PC-3 (cell line): ENCODE measurements at regions not wholly inside any gene's neighbourhood (a gene's known extent, or its start where the extent isn't known, plus 50 kb on each side); places are given as distances from the start of the nearest gene placed in this dataset.

Source experiments
- ATAC-seq: fragments of 200-7000 bp; cut with Tn5 transposase; 2 replicates; pipeline ENCODE4 v1.9.1; 2020; ENCODE audit warnings: mild to moderate bottlenecking, moderate library complexity
- BruUV-seq: library from RNA; stranded (reverse); fragments of 400-500 nt; replicated peaks from 2 replicates; lab custom pipeline; 2021; lab: Mats Ljungman, UMichigan
- CTCF ChIA-PET: fragments of 300-600 bp; sonication (Branson Sonifier 250); formaldehyde crosslinking; loops from one replicate; lab custom pipeline; 2022; ENCODE audit warnings: antibody characterized with exemption; lab: Charles Lee
- POLR2A ChIA-PET: fragments of 300-600 bp; sonication (Branson Sonifier 250); formaldehyde crosslinking; loops from one replicate; lab custom pipeline; 2022; ENCODE audit warnings: antibody characterized with exemption; ENCODE audit not compliant: unreplicated experiment; lab: Charles Lee
- DNase-seq: peaks from one replicate; pipeline ENCODE4 v3.0.0-alpha.2; 2015
- H2AFZ ChIP-seq: fragments of 300-600 bp; sonication (generic); 2 replicates; pipeline ENCODE4 v1.6.0; 2016; ENCODE audit warnings: antibody characterized with exemption, low read length
- H3F3A ChIP-seq: fragments of 300-600 bp; sonication (generic); one replicate; pipeline ENCODE4 v1.6.0; 2017; ENCODE audit warnings: antibody characterized with exemption, low read length, control low read depth, mild to moderate bottlenecking; ENCODE audit not compliant: unreplicated experiment
- H3K27ac ChIP-seq: fragments of 300-600 bp; sonication (generic); 2 replicates; pipeline ENCODE4 v1.5.1; 2016; ENCODE audit warnings: mild to moderate bottlenecking, low read length
- H3K27me3 ChIP-seq: fragments of 300-600 bp; sonication (generic); 2 replicates; pipeline ENCODE4 v1.6.1; 2016; ENCODE audit warnings: low read length, mixed read lengths
- H3K36me3 ChIP-seq: fragments of 300-600 bp; sonication (generic); 2 replicates; pipeline ENCODE4 v1.6.1; 2016; ENCODE audit warnings: low read depth, mixed run types, low read length, mixed read lengths
- H3K4me1 ChIP-seq: fragments of 300-600 bp; sonication (generic); 2 replicates; pipeline ENCODE4 v1.5.1; 2016; ENCODE audit warnings: low read length; ENCODE audit not compliant: insufficient read depth
- H3K4me2 ChIP-seq: fragments of 300-600 bp; sonication (generic); 2 replicates; pipeline ENCODE4 v1.6.0; 2016; ENCODE audit warnings: low read length
- H3K4me3 ChIP-seq: fragments of 300-600 bp; sonication (generic); 2 replicates; pipeline ENCODE4 v1.5.1; 2016; ENCODE audit warnings: mild to moderate bottlenecking, low read length, mixed read lengths
- H3K79me2 ChIP-seq: fragments of 300-600 bp; sonication (generic); 2 replicates; pipeline ENCODE4 v1.6.1; 2017; ENCODE audit warnings: low read length, mixed read lengths
- H3K9ac ChIP-seq: fragments of 300-600 bp; sonication (generic); 2 replicates; pipeline ENCODE4 v1.6.0; 2016; ENCODE audit warnings: mild to moderate bottlenecking, low read length
- H3K9me2 ChIP-seq: fragments of 300-600 bp; sonication (generic); replicated peaks from 2 replicates; pipeline ENCODE4 v1.6.1; 2016; ENCODE audit warnings: mixed run types, low read length, mixed read lengths
- H3K9me3 ChIP-seq: fragments of 300-600 bp; sonication (generic); 2 replicates; pipeline ENCODE4 v1.6.1; 2016; ENCODE audit warnings: low read length, mixed read lengths
- H4K20me1 ChIP-seq: fragments of 300-600 bp; sonication (generic); 2 replicates; pipeline ENCODE4 v1.6.1; 2016; ENCODE audit warnings: low read length, mixed read lengths
- CTCF ChIP-seq: fragments of 300-600 bp; sonication (generic); conservative IDR thresholded peaks from 2 replicates; pipeline ENCODE4 v1.5.1; 2017; ENCODE audit warnings: antibody characterized with exemption, low read depth, mild to moderate bottlenecking, low read length
- EZH2 ChIP-seq: fragments of 300-600 bp; sonication (generic); IDR thresholded peaks from one replicate; pipeline ENCODE4 v1.6.1; 2017; ENCODE audit warnings: antibody characterized with exemption, mild to moderate bottlenecking, low read length; ENCODE audit not compliant: unreplicated experiment
- EZH2phosphoT487 ChIP-seq: fragments of 300-600 bp; sonication (generic); IDR thresholded peaks from 2 replicates; pipeline ENCODE4 v1.6.1; 2018; ENCODE audit warnings: mild to moderate bottlenecking, antibody characterized with exemption, low read length, borderline replicate concordance
- intact Hi-C: fragments of 100-400 bp; cut with micrococcal nuclease; formaldehyde crosslinking; loops from 2 replicates; pipeline ENCODE4 v1.9.0; 2023

- Histone ChIP-seq H3K4me3 (no peak overlapping the region), H3F3A (no peaks in the 10 kb centered on the region), H3K9me2 (no peaks in the 10 kb centered on the region), H3K79me2 (no peaks in the 10 kb centered on the region), H4K20me1 (no peaks in the 10 kb centered on the region), H3K4me1 (peaks cover 9% of the 10 kb centered on the region; the same call in 1 of the 2 replicates), H3K9me3 (no peaks in the 10 kb centered on the region), H3K36me3 (no peaks in the 10 kb centered on the region), H3K27ac (no peak overlapping the region), H2AFZ (no peak overlapping the region), H3K9ac (no peak overlapping the region), H3K27me3 (no peaks in the 10 kb centered on the region), H3K4me2 (peak overlapping the region; percentile 5; the same call in 1 of the 2 replicates)
- TF ChIP-seq EZH2: no peak
- intact Hi-C loops: no loop called here
- ChIA-PET POLR2A (no interaction called here), CTCF (no interaction called here)
- no TSS peak for BruUV-seq
- ATAC-seq (no peak), DNase-seq (peak; percentile 64)
Observed at GRCh38 chr3:154971771-154972326, 108.3 kb upstream of the MME start.

DNA sequence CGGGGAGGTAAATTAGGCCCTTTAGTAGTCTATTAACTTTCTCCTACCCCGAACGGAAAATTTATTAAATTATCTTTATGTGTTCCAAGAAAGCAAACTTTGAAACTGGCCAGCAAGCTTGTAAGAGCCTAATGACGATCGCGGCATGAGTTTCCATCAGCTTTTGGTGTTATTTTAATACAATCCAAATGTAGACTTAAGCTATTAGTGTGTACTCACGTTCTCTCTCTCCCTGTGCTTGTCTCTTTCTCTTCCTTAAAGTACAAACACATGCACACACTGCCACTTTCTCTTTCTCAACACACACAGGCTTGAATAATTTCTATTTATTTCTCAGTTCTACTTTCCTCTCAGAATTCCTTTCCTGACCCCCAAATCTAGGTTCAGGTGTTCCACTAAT lies 108.8 kb upstream of the MME start:
- intact Hi-C loops: no loop called here
- TF ChIP-seq CTCF (no peak), EZH2 (no peak), EZH2phosphoT487 (no peak)
- no peak overlapping the region for H3K27ac ChIP-seq
- H3K4me1 ChIP-seq: peaks cover 9% of the 10 kb centered on the region; the same call in 1 of the 2 replicates
- no peaks in the 10 kb centered on the region for H3K27me3 ChIP-seq
- POLR2A ChIA-PET: no interaction called here
- no peaks in the 10 kb centered on the region for H3K36me3 ChIP-seq
- ATAC-seq (no peak), DNase-seq (no peak)
- H3K9me3 ChIP-seq: no peaks in the 10 kb centered on the region
- CTCF ChIA-PET: no interaction called here
- no peak overlapping the region for H3K4me3 ChIP-seq
- H3K79me2 ChIP-seq: no peaks in the 10 kb centered on the region
- peak overlapping the region; percentile 5; the same call in 1 of the 2 replicates for H3K4me2 ChIP-seq
- no peak overlapping the region for H2AFZ ChIP-seq
- H3F3A ChIP-seq: no peaks in the 10 kb centered on the region
- H4K20me1 ChIP-seq: no peaks in the 10 kb centered on the region
- H3K9me2 ChIP-seq: no peaks in the 10 kb centered on the region
- H3K9ac ChIP-seq: no peak overlapping the region
- BruUV-seq: no TSS peak

DNA sequence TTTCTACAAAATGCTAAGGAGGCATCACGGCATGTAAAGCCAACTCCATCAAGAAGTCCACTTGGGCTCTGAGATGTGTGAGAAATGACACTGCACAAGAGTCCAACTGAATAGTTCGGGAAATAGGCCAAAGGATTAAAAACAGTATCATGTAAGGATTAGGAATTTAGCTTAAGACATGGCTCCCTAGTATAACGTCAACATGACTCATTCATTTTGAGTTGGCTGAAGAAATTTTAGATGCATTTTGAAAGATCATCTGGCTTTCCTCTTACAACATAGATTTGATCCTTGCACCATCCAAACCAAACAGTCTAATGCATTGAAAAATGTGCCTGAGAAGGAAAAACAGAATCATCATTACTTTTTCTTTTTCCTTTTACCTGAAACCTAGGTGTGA lies 109.3 kb upstream of the MME start:
- Histone ChIP-seq H4K20me1 (no peaks in the 10 kb centered on the region), H3K9me2 (no peaks in the 10 kb centered on the region), H3K36me3 (no peaks in the 10 kb centered on the region), H3K4me2 (no peak overlapping the region), H3K4me1 (peaks cover 9% of the 10 kb centered on the region; the same call in 1 of the 2 replicates), H3K27ac (no peak overlapping the region), H3K79me2 (no peaks in the 10 kb centered on the region), H3K27me3 (no peaks in the 10 kb centered on the region), H3K9me3 (no peaks in the 10 kb centered on the region), H3K4me3 (no peak overlapping the region), H3F3A (no peaks in the 10 kb centered on the region), H2AFZ (no peak overlapping the region), H3K9ac (no peak overlapping the region)
- BruUV-seq: no TSS peak
- CTCF ChIA-PET: no interaction called here
- ATAC-seq (no peak), DNase-seq (peak; percentile 45)
- POLR2A ChIA-PET: no interaction called here
- TF ChIP-seq CTCF: no peak
- TF ChIP-seq EZH2phosphoT487: no peak
- no peak for TF ChIP-seq EZH2
- intact Hi-C loops: no loop called here
